Endodermal cell (in vitro differentiated cells): ENCODE measurements at regions not wholly inside any gene's neighbourhood (a gene's known extent, or its start where the extent isn't known, plus 50 kb on each side); places are given as distances from the start of the nearest gene placed in this dataset.
A peak's percentile ranks its signal among the peaks of the same experiment; 100 is the strongest.

Source experiments
- DNase-seq: peaks from one replicate; pipeline ENCODE4 v3.0.0-alpha.2; 2017
- H3K27ac ChIP-seq: 2 replicates; pipeline ENCODE4 v1.5.1; 2013; ENCODE audit warnings: mild to moderate bottlenecking, low read depth, low read length, moderate library complexity
- H3K27me3 ChIP-seq: 2 replicates; pipeline ENCODE4 v1.6.1; 2013; ENCODE audit warnings: mild to moderate bottlenecking, low read length, moderate library complexity; ENCODE audit not compliant: insufficient read depth, control insufficient read depth, poor library complexity, severe bottlenecking
- H3K36me3 ChIP-seq: 2 replicates; pipeline ENCODE4 v1.7.0; 2013; ENCODE audit warnings: mild to moderate bottlenecking, low read length, moderate library complexity; ENCODE audit not compliant: control insufficient read depth, insufficient read depth
- H3K4me1 ChIP-seq: one replicate; pipeline ENCODE4 v1.7.0; 2013; ENCODE audit warnings: low read length; ENCODE audit not compliant: control insufficient read depth, insufficient read depth
- H3K4me3 ChIP-seq: 2 replicates; pipeline ENCODE4 v1.5.1; 2013; ENCODE audit warnings: mild to moderate bottlenecking, low read length, moderate library complexity
- H3K9ac ChIP-seq: 2 replicates; pipeline ENCODE4 v1.6.1; 2013; ENCODE audit warnings: mild to moderate bottlenecking, low read length, moderate library complexity; ENCODE audit not compliant: poor library complexity, severe bottlenecking; ENCODE audit errors: extremely low read depth
- H3K9me3 ChIP-seq: 2 replicates; pipeline ENCODE4 v1.6.1; 2013; ENCODE audit warnings: mild to moderate bottlenecking, low read length, moderate library complexity; ENCODE audit not compliant: control insufficient read depth
- H3K27ac Mint-ChIP-seq: 2 replicates; pipeline ENCODE4 v1.8.0; 2020; ENCODE audit warnings: mixed read lengths
- H3K27me3 Mint-ChIP-seq: 2 replicates; pipeline ENCODE4 v1.8.0; 2021; ENCODE audit warnings: mild to moderate bottlenecking, mixed read lengths; ENCODE audit not compliant: insufficient read depth
- H3K36me3 Mint-ChIP-seq: 2 replicates; pipeline ENCODE4 v1.8.0; 2020; ENCODE audit warnings: low read depth, mixed read lengths
- H3K4me1 Mint-ChIP-seq: 2 replicates; pipeline ENCODE4 v1.8.0; 2020; ENCODE audit warnings: mixed read lengths
- H3K4me3 Mint-ChIP-seq: 2 replicates; pipeline ENCODE4 v1.8.0; 2020; ENCODE audit warnings: mild to moderate bottlenecking, moderate library complexity, mixed read lengths
- H3K9me3 Mint-ChIP-seq: 2 replicates; pipeline ENCODE4 v1.8.0; 2020; ENCODE audit warnings: mild to moderate bottlenecking, mixed read lengths
- WGBS, 2 experiments: methylation state at CpG; one replicate each; pipeline versions ENCODE4 v1.1.5 to v1.1.7; 2013; ENCODE audit warnings: missing lambda C conversion rate in 2 of 2, mixed read lengths in 1 of 2; ENCODE audit not compliant: insufficient coverage in 1 of 2, insufficient read length in 1 of 2; 5-methylcytosine and 5-hydroxymethylcytosine counted together
- TF ChIP-seq, protein P1 (sequence below): fragments of 200-600 bp; sonication (generic); conservative IDR thresholded peaks from 2 replicates; pipeline ENCODE4 v1.5.0; 2021; ENCODE audit warnings: antibody characterized with exemption, mild to moderate bottlenecking

DNA sequence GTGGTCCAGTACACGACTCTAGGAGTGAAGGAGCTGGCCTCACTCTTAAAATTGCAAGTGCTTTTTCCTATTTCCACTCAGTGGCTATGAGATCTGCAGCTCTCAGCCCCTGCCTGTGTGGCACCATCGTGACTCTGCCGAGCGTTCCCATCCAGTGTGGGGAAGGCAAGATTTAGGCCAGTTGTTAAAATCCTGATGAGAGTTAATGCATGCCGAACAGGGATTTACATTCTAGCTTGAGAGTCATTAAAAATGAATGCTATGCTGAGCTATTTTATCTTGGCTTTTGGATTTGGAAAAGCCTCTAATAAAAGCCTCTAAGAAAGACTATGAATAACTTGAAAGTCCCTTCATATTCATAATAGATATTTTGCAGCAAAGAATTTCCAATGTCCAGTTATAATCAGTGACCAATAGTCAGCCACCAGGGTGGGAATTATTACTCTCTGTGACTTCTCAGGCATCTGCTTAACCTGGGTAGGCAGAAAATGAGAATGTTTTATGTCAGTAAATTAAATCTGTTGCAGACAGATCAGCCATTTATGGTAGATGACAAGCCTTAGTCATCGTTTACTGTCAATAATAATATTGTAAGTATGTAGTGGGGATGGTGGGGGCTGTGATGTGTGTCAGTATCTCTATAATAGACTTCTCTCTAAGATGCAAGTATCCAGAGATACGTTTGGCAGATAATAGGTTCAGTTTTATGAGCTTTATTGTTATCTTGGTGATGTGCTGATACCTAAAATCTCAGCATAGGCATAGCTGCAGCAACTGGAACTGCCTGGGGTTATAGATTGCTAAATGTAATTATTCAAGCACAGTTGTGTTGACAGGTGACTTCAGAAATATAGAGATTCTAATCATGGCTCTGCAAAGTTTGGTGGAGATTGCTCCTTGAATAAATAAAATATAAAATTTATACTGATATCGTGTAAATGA lies 207.8 kb downstream of the SOCS6 start:
- DNase-seq = no peak
- WGBS, 2 experiments = 80% methylated on average over 6 to 8 of the region's 8 CpGs
- Mint-ChIP-seq H3K27ac (no peak overlapping the region), H3K4me3 (no peak overlapping the region), H3K4me1 (no peaks in the 10 kb centered on the region), H3K36me3 (no peaks in the 10 kb centered on the region), H3K27me3 (peaks cover 5% of the 10 kb centered on the region), H3K9me3 (no peaks in the 10 kb centered on the region)
- H3K4me3 ChIP-seq = no peak overlapping the region
- TF ChIP-seq, protein P1, sequence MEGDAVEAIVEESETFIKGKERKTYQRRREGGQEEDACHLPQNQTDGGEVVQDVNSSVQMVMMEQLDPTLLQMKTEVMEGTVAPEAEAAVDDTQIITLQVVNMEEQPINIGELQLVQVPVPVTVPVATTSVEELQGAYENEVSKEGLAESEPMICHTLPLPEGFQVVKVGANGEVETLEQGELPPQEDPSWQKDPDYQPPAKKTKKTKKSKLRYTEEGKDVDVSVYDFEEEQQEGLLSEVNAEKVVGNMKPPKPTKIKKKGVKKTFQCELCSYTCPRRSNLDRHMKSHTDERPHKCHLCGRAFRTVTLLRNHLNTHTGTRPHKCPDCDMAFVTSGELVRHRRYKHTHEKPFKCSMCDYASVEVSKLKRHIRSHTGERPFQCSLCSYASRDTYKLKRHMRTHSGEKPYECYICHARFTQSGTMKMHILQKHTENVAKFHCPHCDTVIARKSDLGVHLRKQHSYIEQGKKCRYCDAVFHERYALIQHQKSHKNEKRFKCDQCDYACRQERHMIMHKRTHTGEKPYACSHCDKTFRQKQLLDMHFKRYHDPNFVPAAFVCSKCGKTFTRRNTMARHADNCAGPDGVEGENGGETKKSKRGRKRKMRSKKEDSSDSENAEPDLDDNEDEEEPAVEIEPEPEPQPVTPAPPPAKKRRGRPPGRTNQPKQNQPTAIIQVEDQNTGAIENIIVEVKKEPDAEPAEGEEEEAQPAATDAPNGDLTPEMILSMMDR = no peak
- no peaks in the 10 kb centered on the region for H3K9me3 ChIP-seq
- H3K36me3 ChIP-seq = no peaks in the 10 kb centered on the region
- H3K27me3 ChIP-seq = no peaks in the 10 kb centered on the region
- H3K9ac ChIP-seq = no peak overlapping the region
- H3K4me1 ChIP-seq = no peaks in the 10 kb centered on the region
- H3K27ac ChIP-seq = no peak overlapping the region

DNA sequence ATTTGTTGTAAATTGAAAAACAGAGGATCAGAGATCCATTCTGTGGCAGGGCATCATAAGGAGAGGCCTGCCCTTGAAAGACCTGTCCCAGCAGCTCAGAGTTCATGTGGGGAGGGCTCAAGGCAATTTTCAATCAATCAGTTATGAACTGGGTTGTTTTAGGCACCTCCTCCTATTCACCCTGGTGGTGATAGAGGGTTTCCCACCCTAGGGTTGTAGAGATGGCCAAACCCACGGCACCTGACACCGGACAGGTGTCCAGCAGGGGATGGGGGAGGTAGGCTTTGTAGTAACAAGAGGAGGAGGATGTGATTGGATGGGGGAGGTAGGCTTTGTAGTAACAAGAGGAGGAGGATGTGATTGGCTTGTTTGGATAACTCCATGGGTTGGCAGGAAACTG lies 205.7 kb downstream of the SOCS6 start:
- WGBS, 2 experiments = 97% methylated on average over 2 of the region's 2 CpGs; no CpG with 5 or more reads in 1 of the 2 experiments
- Histone ChIP-seq H3K4me3 (no peak overlapping the region), H3K27ac (no peak overlapping the region), H3K4me1 (no peaks in the 10 kb centered on the region), H3K9me3 (no peaks in the 10 kb centered on the region), H3K36me3 (no peaks in the 10 kb centered on the region), H3K9ac (no peak overlapping the region), H3K27me3 (no peaks in the 10 kb centered on the region)
- Mint-ChIP-seq H3K27ac (no peak overlapping the region), H3K4me1 (no peaks in the 10 kb centered on the region), H3K27me3 (peaks cover 5% of the 10 kb centered on the region), H3K36me3 (no peaks in the 10 kb centered on the region), H3K4me3 (no peak overlapping the region), H3K9me3 (no peaks in the 10 kb centered on the region)
- TF ChIP-seq, protein P1 = peak; percentile 25
- no peak for DNase-seq

DNA sequence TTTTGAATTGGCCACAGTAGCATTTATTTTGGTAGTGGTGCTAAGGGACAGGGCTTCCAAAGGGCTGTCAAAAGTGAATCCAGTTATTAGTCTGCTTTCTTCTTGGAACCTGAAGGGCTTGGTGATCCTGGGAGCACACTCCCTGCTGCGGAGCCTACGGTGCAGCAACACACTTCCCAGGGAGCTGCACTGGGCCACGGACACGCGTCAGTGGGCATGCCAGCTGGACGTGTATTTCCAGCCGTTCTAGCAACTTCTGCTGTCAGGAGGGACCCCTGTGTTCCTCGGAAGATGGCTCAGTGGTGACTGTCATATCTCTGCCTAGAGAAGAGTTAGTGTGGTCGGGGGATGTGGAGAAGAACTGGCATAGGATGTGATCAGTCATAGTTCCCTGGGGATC lies 204.6 kb downstream of the SOCS6 start:
- no peaks in the 10 kb centered on the region for H3K9me3 ChIP-seq
- no peak for DNase-seq
- no peaks in the 10 kb centered on the region for H3K27me3 Mint-ChIP-seq
- no peaks in the 10 kb centered on the region for H3K4me1 ChIP-seq
- WGBS, 2 experiments = 81 to 89% methylated on average over 5 to 9 of the region's 9 CpGs
- H3K27ac Mint-ChIP-seq = no peak overlapping the region
- H3K9ac ChIP-seq = no peak overlapping the region
- no peaks in the 10 kb centered on the region for H3K4me1 Mint-ChIP-seq
- H3K36me3 Mint-ChIP-seq = no peaks in the 10 kb centered on the region
- no peaks in the 10 kb centered on the region for H3K27me3 ChIP-seq
- TF ChIP-seq, protein P1 = no peak
- no peaks in the 10 kb centered on the region for H3K9me3 Mint-ChIP-seq
- H3K4me3 ChIP-seq = no peak overlapping the region
- no peak overlapping the region for H3K27ac ChIP-seq
- no peak overlapping the region for H3K4me3 Mint-ChIP-seq
- no peaks in the 10 kb centered on the region for H3K36me3 ChIP-seq
